NAMALWA (cell line): ENCODE measurements at regions not wholly inside any gene's neighbourhood (a gene's known extent, or its start where the extent isn't known, plus 50 kb on each side); places are given as distances from the start of the nearest gene placed in this dataset.

Experiments used
- DNase-seq: peaks from one replicate; pipeline ENCODE4 v3.0.0-alpha.2; 2015; ENCODE audit warnings: low spot score

- DNase-seq = no peak
These were observed 531.6 kb upstream of the TBX3 start for GRCh38 chr12:115215544-115215943.

GRCh38 chr12:115213538-115214016 is 529.6 kb upstream of the TBX3 start:
- no peak for DNase-seq

GRCh38 chr12:115213118-115213517 is 529.1 kb upstream of the TBX3 start:
- no peak for DNase-seq

- DNase-seq = no peak
These were observed 528.4 kb upstream of the TBX3 start for GRCh38 chr12:115212356-115212755.

GRCh38 chr12:115210533-115211252 is 526.7 kb upstream of the TBX3 start:
- DNase-seq = no peak

- DNase-seq = no peak
These were observed 525.3 kb upstream of the TBX3 start for GRCh38 chr12:115209230-115209629.

- no peak for DNase-seq
These were observed 524.1 kb upstream of the TBX3 start for GRCh38 chr12:115208098-115208497.

- DNase-seq = no peak
These were observed 523.4 kb upstream of the TBX3 start for GRCh38 chr12:115207216-115207915.

GRCh38 chr12:115206801-115207200 is 522.8 kb upstream of the TBX3 start:
- DNase-seq = no peak

GRCh38 chr12:115205755-115206308 is 521.9 kb upstream of the TBX3 start:
- no peak for DNase-seq

GRCh38 chr12:115204957-115205754 is 521.2 kb upstream of the TBX3 start:
- DNase-seq = no peak

- DNase-seq = no peak
These were observed 519.7 kb upstream of the TBX3 start for GRCh38 chr12:115203701-115204100.

- DNase-seq = no peak
These were observed 518.0 kb upstream of the TBX3 start for GRCh38 chr12:115201966-115202365.

GRCh38 chr12:115199831-115200230 is 515.9 kb upstream of the TBX3 start:
- DNase-seq = no peak

GRCh38 chr12:115194857-115195256 is 510.9 kb upstream of the TBX3 start:
- no peak for DNase-seq

GRCh38 chr12:115194448-115194847 is 510.5 kb upstream of the TBX3 start:
- no peak for DNase-seq

GRCh38 chr12:115191342-115191741 is 507.4 kb upstream of the TBX3 start:
- no peak for DNase-seq

- no peak for DNase-seq
These were observed 506.2 kb upstream of the TBX3 start for GRCh38 chr12:115190010-115190770.

- no peak for DNase-seq
These were observed 501.5 kb upstream of the TBX3 start for GRCh38 chr12:115185506-115185905.

- no peak for DNase-seq
These were observed 499.8 kb upstream of the TBX3 start for GRCh38 chr12:115183752-115184151.

GRCh38 chr12:115177899-115178298 is 493.9 kb upstream of the TBX3 start:
- no peak for DNase-seq
